ENCODE measurements at regions not wholly inside any gene's neighbourhood (a gene's known extent, or its start where the extent isn't known, plus 50 kb on each side); places are given as distances from the start of the nearest gene placed in this dataset.
"Not testable (repeated sequence)": the region's sequence is repeated elsewhere in the genome, so short reads cannot be mapped to it uniquely, and the experiment has no call there.

DNA sequence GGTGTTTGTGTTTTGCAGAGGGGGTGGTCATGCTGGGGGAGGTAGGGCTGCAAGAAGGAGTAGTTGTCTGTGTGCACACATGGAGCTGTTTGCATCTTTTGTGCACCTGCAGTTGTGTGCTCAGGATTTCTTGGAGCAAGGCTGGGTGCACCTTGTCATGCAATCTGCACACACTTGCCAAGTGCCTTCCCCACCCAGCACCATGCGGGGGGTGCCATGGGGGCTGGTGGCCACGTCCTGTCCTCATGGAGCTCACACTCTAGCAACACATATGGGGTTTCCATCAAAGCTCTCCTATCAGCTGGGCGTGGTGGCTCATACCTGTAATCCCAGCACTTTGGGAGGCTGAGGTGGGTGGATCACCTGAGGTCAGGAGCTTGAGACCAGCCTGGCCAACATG is 111.6 kb downstream of the CRLF3 start:
- not testable (repeated sequence) for DNase-seq (ENCODE audit: low read depth)

DNA sequence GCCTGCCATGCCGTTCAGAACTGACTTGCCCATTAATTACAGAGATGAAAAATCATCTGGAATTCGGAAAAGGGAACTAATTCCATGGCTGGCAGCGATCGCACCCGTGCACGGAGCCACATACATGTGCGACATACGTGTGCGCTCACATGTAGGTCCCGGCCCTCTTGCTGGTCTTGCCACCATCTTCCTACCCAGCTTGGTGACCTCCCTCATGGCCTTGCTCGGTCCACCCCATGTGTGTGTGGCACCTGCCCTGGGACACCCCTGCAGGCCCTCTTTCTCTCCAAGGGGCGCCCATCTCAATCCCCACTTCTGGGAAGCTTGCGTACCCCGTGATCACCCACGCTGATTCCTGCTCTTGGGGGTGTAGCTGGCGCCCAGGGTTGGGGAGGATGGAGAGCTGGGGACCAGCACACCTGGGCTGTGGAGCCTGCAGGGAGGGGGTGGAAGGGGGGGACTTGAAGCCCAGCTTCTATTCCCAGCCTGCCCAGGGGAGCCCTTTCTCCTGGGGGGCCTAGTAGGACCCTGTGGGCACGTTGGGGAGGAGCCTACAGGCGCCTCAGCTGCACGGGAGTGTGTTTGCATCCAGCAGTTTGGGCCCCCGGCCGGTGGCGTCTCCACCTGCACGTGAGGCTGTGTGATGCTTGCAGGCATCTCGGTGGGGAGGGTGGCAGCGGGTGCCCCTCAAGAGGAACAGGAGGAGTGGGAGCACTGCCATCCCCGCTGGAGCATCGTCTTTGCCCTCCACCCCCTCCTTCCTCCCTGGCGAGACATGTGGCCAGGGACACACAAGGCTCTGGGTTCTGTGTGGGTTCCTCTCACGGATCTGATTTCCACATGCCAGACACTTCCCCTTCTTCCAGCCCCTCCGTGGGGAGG is 112.6 kb downstream of the CRLF3 start:
- DNase-seq (ENCODE audit: low read depth): not testable (repeated sequence)

DNA sequence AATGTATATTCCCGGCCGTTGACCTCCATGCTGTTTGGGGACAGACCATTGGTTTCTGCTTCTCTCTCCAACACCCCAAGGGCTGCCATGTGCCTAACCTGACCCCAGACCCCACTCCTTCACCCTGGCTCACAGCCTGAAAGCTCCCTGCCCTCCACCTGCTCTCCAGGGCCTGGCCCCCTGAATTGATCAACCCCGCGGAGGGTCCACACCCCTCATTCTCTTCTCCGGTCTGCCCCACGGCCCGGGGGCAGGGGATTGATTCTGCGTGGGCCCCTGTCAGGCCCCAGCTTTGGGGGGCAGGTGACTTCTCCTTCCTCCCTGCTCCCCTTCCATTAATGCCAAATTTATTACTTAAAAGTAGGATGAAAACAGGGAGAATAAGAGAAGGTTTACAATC is 113.3 kb downstream of the CRLF3 start:
- DNase-seq (ENCODE audit: low read depth): not testable (repeated sequence)

DNA sequence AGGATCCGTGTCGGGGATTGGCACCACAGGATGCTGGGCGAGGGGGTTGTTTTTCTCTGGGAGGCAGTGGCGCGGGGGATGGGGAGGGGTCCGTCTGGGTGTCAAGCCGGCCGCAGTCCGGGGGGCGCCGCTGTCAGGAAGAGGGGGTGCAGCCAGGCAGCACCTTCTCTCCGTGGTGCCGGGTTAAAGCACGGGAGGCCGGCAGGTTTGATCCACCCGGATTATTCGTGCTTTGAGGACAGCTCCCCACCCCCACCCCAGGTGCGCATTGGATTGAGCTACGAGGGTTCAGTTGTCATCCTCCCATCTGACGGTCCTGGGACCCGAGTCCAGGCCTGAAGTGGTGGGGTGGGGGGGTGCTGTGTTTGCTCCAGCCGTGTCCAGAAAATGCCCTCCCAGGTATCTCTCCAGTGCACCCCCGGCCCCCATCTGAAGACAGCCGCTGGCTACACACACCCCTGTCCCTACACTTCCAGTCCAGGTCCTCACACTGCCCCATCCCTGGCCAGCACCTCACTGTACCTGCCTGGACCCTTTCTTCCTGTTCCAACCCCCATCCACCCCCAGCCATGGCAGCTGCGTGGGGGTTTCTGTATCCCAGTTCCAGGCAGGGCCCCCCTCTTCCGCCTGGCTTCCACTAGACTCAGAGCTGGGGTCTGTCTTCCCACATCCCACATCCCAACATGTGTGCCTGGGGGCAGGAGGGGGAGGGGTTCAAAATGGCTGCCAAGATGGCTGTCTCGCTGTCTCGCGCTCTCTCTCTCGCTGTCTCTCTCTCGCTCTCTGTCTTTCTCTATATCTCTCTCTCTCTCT is 114.0 kb downstream of the CRLF3 start:
- not testable (repeated sequence) for DNase-seq (ENCODE audit: low read depth)

DNA sequence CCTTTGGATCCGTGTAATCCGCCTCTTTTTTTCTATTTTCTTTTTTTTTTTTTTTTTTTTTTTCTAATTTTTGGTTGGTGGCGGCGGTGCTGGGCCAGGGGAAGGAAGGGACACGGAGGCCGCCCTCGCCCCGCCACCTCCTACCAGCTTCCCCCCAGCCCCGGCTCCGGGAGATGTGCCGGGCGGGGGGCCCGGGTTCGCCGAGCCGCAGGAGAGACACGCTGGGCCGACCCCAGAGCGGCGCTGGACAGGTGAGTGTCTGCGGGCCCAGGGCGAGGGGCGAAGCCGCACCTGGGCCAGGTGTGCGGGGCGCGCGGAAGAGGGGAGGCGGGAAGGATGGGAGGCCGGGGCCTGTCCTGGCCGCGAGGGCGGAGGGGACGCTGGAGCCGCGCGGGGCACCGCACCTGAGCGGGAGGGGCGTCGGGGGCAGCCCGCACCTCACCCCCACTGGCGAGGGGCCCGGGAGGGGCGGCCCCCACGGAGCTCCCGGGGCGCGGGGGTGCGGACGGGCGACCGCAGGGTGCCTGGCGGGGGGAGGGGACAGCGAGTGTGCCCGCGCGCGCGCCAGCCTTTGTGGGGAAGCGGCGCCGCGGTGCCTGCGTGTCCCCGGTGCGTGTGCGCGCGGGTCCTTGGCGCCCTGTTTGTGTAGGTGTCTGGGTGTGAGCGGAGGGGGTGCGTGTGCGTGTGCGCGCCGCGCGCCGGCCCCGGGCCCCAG is 114.8 kb downstream of the CRLF3 start:
- DNase-seq (ENCODE audit: low read depth): not testable (repeated sequence)

DNA sequence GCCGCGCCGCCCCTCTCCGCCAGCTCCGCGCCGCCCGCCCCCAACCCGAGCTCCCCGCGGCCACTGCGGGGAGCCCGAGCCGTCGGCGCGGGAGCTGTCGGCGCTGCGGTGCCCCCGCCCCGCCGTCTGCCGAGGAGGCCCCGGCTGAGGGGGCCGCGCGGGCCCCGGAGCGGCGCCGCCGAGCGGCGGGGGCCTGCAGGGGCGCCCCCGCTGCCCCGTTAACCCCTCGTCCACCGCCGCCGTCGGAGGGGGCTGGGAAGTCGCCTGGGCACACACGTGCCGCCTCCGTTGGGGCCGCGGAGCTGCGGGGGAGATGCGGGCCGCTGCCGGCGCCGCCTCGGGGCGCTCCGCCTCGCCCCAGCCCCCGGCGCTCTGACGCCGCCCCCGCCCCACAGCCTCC is 115.4 kb downstream of the CRLF3 start:
- DNase-seq (ENCODE audit: low read depth): not testable (repeated sequence)

DNA sequence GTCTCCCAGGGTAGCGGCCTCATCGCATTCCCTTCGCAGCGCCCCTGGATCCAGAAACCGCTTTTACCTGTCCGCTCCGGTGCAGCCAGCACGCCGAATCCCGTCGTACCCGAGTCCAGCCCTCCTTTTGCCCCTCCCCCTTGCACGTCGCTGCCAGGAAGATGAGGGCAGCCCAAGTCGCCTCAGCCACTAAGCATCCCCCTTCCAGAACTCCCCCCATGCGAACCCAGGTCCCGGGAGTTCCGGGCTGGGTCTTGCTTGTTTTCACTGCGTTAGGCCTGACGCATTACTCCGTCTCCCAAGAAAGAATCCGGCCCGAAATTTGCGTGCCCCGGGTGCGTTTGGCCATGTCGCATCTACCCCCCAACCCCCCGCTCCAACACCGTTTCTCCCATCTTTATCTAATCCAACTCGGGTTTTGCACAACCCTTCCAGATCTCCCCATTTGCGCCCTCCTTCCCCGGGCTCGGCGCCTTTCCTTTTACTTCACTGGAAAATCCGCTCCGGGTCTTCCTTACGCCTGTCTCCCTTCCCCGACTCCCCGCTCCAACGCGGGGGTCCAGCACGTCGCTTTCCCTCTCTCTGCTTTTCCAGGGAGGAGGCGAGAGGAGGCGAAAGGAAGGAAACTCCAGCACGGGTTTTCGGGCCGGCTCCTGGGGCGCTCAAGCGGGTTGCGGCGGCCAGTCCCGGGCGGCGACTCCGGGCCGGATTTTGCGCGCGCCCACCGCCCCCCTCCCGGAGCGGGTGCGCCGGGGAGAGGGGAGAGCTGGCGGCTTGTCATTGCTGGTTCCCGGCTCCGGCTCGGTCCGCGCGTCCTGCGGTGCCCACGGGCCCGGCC is 116.0 kb downstream of the CRLF3 start:
- peak; percentile 51 for DNase-seq (ENCODE audit: low read depth)

DNA sequence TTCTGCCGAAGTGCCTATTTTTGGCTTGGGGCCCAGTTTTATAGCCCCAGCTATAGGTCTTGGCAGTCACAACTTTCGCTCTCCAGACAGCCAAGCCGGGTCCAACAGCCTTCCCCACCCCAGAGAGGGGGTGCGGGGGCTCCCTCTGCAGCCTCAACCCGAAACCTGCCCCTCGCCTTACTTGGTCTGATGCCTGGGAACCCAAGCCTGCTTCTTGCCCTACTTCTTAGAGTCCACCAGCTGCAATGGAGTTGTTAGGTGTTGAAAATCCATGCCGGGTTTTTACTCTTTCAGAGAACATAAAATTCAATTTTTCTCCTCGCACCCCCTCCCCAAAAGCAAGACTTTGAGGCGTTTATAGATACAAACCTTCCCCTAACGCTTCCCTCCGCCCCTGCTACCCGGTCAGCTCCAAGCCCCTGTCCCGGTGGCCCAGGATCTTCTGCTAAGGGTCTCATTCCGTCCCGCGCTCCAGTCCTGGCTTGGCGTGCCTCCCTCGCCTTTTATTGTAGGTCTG is 116.7 kb downstream of the CRLF3 start:
- DNase-seq (ENCODE audit: low read depth): not testable (repeated sequence)

DNA sequence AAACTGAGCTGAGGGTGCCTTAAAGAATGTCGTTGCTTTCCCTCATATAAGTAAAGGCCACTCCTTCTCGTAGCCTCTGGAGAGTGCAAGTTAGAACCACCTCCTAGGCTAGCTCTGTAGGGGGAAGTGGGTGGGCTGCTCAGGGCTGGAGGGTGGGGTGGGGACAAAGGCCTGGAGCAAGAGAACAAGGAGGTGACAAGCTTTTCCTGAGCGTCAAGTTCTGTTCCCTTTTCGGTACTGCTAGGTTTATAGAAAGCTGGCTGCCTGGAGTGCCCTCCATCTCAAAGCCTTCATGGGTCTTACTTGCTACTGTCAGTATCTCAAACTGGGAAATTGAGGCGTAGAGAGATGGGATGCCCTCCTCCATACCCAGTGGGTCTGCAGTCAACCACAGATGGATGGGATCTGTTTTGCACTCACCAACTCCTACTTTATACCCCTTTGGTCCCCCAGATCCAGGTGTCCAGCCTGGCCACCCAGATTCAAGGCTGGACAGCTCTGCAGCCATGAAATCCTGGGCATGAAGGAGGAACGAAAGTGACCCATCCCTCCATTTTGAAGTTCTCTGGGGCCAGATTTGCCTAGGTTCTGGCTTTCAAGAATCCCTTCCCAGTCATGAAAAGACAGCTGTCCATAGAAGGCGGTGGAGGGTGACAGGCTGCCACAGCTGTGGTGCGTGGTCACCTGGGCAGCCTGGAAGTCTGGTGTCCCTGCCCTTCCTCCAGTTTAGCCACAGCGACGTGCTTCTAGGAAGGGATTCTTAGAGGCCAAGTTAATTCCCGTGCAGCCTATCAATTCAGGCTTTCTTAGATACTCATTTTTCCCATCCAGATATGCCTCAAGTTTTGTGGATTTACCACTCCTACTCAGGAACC is 117.8 kb downstream of the CRLF3 start:
- not testable (repeated sequence) for DNase-seq (ENCODE audit: low read depth)

DNA sequence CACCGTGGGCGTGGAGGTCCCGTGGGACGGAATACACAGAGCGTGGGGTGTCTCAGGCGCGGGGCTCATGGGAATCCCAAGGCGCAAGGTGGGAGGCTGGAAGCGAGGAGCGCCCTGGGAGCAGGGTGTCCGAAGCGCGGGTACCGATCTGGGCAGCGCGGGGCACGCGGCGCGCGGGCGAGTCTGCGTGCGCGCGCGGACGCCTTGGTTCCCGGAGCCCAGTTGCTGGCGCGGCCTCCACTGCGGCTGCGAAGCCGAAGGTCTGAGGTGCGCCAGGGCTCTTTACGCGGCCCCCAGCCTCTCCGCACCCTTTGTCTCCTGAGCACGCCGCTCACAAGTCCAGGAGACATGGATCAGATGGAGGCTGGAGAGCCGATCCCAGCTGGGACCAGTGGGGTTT is 118.5 kb downstream of the CRLF3 start:
- not testable (repeated sequence) for DNase-seq (ENCODE audit: low read depth)

DNA sequence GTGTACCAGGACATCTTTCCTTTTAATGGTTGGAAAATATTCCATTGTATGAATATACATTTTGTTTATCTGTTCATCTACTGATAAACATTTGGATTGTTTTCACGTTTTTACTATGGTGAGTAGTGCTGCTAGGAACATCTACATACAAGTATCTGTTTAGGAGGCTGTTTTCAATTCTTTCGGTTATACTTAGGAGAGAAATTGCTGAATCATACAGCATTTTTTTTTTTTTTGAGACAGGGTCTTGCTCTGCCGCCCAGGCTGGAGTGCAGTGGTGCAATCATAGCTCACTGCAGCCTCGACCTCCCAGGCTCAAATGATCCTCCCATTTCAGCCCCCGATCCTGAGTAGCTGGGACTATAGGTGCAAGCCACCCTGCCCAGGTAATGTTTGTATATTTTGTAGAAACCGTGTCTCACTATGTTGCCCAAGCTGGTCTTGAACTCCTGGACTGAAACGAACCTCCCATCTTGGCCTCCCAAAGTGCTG is 122.9 kb downstream of the CRLF3 start:
- DNase-seq (ENCODE audit: low read depth): no peak

DNA sequence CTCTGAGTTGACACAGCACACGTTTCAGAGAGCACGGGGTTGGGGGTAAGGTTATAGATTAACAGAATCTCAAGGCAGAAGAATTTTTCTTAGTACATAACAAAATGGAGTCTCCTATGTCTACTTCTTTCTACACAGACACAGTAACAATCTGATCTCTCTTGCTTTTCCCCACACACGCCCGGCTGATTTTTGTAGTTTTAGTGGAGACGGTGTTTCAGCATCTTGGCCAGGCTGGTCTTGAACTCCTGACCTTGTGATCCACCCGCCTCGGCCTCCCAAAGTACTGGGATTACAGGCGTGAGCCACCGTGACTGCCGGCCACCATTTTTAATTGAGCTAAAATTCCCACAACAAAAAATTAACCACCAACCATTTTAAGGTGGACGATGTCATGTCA is 123.7 kb downstream of the CRLF3 start:
- not testable (repeated sequence) for DNase-seq (ENCODE audit: low read depth)

DNA sequence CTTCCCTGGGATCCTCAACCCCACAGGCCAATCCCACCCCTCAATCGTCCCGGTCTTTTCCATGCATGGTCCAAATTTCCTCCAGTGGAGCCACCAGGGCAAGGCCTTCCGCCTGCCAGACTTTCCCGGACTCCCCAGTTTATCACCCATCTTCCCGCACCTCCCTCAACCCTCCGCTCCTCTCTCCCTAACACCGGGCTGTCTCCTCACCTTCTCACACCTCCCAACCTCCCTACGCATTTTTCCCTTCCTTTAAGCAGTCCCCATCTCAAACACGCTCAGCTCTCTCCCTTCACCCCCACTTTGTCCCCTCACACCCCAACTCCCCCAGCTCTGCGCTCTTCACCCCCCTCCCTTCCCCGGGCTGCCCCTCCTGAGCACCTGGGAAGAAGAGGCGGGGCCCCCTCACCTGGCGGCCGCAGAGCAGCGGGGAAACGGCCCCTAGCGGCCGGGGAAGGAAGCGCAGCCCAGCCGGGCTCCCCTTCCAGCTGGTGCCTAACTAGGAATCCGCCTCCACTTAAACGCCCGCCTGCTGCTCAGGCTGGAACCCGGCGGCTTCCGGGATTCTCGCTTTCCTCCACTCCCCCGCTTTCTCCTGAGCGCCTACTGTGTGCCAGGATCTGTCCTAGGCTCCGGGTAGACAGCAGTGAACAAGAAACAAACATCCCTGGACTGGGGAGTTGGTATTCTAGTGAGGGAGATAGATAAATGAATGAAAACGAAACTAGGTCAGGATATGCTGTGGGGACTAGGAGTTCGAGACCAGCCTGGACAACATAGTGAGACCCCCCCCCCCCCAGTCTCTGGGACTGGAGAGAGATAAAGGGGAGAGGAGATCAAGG is 126.7 kb downstream of the CRLF3 start:
- DNase-seq (ENCODE audit: low read depth): peak; percentile 64

DNA sequence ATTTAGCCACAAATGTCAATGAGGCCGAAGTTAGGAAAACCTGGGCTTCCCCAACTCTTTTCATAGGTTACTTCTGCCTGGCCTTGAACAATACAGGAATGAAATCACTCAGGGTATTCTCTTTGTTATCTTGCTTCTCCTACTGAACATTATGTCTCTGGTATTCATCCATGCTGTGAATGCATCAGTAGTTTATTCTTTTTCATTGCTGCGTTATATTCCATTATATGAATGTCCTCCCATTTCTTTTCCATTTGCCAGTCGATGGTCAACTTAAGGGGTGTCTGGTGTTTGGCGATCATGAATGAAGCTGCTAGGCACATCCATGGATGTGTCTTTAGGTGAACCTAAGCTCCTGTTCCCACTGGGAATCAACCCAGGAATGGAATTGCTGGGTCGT is 128.3 kb downstream of the CRLF3 start:
- no peak for DNase-seq (ENCODE audit: low read depth)

DNA sequence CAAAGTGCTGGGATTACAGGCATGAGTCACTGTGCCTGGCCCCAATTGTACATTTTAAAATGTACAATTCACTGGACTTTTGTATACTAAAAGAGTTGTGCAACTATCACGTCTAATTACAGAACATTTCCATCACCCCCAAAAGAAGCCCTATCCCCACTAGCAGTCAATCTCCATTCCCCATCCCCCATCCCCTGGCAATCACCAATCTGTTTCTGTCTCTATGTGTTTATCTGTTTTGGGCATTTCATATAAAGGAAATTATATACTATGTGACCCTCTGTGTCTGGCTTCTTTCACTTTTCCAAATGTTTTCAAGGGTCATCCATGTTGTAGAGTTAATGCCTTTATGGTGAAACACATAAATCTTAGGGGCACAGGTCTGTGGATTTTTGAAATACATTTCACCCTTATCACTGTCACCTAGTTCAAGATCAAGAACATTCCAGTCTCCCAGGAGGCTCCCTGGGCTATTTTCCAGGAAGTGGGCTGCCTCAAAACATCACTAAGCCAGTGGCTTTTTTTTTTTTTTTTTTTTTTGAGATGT is 129.2 kb downstream of the CRLF3 start:
- DNase-seq (ENCODE audit: low read depth): not testable (repeated sequence)

DNA sequence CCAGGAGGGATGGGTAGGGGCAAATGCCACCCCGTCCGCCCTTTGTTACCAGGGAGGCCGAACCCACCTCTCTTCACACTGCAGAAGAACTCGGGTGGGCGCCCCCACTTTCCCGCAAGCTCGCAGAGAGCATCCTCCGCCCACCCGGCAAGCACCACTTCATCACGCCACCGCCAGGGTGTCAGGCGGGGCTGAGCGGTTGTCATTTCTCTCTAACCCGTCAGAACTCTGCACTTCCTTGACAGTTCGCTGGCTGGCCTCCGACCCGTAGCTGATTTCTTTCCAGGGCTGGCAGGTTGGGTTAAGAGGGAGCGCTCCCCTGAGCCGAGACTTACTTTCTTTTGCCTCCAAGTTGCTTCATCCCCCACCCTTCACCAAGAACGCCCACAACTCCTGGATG is 130.7 kb downstream of the CRLF3 start:
- not testable (repeated sequence) for DNase-seq (ENCODE audit: low read depth)

DNA sequence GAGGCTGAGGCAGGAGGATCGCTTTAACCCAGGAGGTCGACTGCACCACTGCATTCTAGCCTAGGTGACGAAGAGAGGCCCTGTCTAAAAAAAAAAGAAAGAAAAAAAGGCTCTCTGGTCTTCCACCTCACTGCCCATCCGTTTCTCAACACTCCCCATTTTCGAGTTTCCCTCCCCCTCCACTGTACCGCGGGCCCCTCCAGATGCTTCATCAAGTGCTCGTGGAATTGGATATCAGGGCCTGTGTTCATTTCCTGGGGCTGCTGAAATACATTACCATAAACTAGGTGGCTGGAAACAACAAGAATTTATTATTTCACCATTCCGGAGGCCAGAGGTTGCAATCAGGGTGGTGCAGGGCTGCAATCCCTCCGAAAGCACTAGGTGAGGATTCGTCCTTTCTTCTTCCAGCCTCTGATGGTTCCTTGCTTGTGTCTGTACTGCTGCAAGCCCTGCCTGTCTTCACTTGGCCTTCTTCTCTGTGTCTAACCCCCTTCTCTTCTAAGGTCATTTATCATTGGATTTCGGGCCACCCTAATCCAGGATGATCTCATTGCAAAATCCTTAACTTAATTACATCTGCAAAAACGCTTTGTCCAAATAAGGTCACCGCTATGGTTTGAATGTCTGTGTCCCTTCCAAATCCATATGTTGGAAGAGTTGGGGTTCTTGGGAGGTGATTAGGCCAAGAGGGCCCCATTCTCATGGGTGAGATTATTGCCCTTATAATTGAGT is 135.1 kb downstream of the CRLF3 start:
- not testable (repeated sequence) for DNase-seq (ENCODE audit: low read depth)
